HG03354 (cell line): ENCODE measurements at regions not wholly inside any gene's neighbourhood (a gene's known extent, or its start where the extent isn't known, plus 50 kb on each side); places are given as distances from the start of the nearest gene placed in this dataset.

Experiments
- ATAC-seq: cut with Tn5 transposase; IDR thresholded peaks from one replicate; pipeline ENCODE4 v1.9.1; 2021; ENCODE audit warnings: mild to moderate bottlenecking; ENCODE audit not compliant: unreplicated experiment, poor library complexity, severe bottlenecking

DNA sequence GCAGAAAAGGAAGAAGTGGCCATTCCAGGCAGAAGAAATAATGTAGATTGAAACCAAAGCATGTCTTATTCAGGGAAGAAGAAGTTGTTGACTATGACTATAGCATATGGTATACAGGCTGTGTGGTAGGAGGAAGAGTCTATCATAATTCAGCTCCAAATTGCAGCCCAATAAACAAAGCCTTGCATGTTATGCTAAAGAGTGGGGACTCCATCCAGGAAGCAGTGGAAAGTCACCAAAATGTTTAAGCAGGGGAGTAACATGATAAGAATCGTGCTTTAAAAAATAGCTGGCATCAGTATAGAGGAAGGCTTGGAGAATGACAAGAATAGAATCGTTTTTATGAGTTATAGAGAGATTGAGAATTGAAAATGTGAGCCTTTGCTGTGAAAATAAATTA lies 213.3 kb upstream of the ADGRL2 start:
- no peak for ATAC-seq

DNA sequence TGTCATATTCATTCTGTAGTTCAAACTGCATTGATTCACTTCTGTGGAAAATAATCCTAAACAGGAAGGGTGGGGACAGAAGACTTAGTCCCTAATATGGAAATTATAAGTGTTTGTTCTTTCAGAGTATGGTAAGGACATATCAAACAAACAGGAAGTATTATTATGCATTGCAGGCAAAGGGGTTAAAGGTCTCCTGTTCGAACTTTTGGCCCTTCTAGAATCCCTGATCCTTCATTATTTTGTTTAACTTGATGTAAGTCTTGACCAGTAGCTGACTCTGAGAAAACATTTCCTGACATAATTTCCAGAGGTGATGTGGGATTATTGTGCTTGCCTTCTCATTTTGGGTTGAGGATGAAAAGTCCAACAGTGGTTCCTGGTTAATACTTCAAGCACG lies 215.4 kb upstream of the ADGRL2 start:
- no peak for ATAC-seq

DNA sequence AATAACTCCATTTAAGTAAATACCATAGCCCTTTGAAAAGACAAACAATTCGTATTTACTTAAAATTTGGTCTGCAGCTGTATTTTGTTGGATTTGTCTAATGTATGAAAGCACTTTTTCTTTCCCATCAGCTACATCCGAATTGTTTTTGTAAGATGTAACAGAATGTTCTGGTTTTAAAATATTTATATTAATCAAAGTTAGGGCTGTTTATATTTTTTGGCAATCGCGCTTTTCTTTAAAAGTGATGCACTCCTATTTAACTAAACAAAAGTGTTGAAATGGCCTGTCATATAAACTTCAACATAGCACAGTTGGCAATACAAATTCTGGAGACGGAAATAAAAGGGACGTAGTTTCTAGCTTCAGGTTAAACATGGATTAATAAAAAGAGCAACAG lies 216.3 kb upstream of the ADGRL2 start:
- no peak for ATAC-seq

DNA sequence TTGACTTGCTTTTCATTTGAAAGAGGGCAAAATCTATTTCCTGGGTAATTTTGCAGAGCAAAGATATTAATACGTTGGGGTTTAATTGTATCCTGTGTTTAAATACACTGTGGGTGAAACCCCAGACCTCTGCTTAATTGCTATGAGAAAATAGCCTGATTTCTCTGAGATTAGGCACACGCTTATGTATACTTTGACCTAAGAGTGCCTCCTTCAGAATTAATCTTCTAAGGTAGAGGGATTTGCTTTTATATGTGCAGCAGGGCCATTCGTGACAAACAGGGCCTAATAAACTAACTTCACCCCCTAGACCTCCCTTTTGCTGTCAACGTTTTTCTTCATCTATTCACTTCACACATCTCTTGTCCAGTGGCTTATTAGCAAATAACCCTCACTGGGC lies 216.9 kb upstream of the ADGRL2 start:
- no peak for ATAC-seq

DNA sequence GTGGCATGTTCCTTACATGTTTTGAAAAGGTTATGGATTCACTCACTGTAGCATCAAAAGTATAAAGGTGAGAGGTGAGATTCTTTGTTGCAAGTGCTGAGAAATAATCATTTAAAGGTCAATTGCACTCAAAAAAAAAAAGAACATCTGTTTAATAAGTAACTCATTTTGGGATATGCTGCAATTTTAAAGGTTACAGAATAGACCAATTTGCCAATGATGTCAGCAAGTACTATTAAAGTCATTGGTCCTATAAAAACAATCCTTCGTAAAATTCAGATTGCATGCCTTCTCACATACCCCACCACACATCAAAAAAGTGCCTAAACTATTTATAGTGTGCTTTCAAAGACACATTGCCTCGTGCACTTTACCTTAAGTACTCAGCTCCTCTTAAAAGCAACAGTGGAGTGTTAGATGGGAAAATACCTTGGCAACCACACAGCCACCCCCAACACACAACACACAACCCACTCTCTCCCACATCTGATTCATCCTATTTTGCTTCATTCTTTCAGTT lies 218.2 kb upstream of the ADGRL2 start:
- no peak for ATAC-seq

DNA sequence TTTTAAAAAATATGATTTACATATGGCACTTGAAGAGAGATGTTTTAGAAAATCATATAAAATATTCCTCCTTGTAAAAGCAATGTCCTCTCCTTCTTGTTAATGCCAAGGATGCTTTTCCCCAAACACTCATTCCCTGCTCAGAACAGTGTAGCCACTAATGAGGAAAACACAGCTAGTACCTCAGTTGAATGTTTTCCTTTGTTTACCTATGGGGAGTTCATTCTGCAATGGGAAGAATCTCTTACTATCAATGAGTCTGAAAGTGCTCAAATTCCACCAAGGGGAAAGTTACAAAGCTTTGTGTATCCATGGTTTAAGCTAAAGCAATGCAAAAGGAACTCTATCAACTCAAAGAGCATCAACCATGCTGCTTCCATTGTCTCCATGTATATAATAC lies 221.9 kb upstream of the ADGRL2 start:
- no peak for ATAC-seq

DNA sequence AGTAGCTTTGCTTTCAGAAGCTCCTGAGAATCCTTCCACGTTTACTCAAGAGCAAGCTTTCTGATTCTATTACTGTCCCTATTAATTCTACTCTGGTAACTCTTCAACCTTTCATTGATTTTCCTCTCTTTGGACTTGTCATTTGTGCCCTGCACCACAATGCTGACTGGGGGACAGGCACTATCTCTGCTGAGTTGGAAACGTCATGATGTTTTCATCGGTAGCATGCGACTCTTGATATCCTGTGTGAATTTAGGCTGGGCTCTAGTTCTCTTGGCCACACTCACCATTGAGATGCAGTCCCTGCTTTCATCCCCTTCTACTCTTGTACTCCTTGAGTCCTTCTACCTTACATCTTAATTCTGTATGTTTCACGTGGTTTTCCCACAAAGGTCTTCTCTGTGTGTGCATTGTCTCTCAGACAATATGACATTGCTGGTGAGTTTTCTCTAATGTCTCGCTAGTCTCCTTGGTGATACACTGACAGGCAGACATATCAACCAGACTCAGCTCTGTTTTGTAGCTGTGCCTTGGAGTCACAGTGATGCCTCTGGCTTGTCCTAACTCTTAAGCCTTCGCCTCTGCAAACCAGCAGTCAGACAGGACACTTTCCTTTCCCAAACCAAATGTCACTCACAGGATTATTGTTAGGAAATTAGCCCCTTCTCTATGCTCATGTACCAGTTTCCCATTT lies 223.6 kb upstream of the ADGRL2 start:
- ATAC-seq = no peak

DNA sequence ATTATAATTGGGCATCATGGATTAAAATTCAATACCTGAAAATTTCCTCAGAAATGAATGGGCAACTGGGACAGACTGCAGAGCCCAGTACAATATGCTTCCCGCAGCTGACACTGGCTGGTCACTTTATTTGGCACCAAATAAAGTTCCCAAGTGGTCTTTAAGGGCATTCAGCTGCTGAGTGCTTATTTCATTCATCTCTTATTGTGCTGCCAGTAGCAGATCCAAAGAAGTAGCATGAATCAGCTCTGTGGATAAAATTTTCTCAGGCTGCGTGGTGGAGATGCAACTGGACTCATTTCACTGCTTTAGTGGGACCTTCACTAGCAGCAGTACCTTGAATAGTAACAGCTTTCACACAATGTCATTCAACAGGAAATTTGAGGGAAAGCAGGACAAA lies 226.3 kb upstream of the ADGRL2 start:
- no peak for ATAC-seq

DNA sequence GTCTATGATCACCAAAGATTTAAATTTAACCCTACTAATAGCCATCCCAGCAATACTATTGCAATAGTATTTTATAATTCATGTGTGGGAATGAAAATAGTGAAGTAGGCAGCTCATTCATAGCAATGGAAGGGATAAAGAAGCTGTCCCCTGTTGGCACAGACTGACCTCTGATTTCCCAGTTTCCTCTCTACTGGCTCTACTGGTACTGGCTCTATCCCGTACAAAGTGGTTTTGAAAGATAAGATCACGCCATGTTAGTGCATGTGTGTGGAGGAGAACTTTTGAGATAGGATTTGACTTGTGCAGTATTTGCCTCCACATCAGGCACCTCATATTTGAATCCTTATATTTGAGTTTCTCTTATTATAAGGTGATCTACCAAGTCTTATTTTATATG lies 227.3 kb upstream of the ADGRL2 start:
- no peak for ATAC-seq

DNA sequence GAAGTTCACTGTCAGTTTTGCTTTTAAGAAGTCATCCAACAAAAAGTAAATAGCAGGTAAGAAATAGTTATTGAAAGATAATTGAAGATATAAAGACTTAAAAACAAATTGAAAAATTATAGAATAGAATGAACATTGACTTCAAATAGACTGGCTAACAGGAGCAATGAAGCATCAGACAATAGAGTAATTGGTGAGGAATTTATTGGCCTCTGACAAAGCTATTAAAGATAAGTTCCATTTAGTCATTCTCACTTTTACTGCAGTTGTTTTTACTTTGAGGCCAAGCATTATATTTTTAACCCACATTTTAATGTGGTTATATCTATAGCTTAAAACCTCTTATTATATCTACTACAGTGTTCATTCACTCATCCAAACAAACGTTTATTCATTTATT lies 228.8 kb upstream of the ADGRL2 start:
- no peak for ATAC-seq

DNA sequence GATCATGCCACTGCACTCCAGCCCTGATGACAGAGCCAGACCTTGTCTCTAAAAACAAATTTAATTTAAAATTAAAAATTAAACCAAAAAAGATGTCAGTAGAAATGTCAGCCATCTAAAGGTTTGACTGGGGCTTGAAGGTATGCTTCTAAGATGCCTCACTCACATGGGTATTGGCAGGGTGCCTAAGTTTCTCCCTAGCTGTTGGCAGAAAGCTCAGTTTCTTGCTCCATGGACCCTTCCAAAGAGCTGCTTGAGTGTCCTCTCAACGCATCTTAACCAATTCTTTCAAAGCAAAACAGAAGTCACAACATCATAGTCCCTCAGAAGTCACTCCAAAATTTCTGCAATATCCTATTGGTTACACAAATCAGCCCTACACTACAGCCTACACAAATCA lies 231.0 kb upstream of the ADGRL2 start:
- ATAC-seq = no peak

DNA sequence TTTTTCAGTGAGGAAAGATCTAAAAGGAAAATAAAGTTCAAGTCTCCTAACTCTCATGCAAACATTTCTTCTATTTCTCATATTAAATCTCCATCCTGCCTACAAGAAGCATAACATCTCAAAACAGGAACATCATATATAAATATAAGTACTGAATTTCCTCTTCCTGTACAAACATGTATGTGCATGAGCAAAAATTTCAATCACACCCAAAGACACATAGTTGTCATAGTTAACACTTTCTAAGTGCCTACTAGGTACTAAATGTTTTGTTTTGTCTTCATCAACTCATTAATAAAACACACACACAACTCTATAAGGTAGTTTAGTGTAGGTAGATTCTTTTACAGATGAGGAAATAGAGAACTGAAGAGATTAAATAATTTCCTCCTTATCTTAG lies 237.1 kb upstream of the ADGRL2 start:
- no peak for ATAC-seq

DNA sequence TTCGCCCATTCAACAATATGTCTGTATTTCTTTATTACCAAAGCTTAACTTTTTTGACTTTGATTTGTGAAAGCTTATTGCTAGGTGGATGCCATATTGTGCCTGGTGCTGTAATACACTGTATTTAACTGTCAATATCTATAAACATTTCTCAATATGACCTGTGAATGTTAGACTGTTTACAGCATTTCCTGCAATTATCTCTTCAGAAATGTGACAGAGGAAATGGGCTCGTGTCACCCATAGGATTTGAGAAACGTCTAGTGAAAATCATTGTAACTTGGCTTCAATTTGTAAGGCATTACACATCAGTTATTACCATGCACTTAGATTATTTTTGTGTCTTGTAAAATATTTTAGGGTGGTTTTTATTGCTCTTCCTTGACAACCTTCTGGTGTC lies 237.8 kb upstream of the ADGRL2 start:
- ATAC-seq = no peak

DNA sequence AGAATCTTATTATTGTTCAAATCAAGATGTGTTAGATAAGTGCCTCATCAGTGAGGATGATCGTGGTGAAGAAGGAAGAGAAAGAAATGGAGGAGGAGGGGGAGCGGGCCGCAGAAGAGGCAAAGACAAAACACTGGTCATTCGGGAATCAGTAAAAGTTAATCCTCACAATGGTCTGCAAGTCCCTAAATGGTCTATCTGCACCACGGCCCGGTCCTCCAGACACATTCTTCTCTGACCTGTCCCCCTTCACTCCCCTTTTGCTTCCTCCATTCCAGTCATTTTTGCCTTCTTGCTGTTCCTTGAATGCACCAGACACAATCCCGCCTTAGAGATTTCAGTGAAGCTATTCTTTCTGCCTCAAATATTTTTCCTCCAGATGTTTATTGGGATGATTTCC lies 240.1 kb upstream of the ADGRL2 start:
- no peak for ATAC-seq

DNA sequence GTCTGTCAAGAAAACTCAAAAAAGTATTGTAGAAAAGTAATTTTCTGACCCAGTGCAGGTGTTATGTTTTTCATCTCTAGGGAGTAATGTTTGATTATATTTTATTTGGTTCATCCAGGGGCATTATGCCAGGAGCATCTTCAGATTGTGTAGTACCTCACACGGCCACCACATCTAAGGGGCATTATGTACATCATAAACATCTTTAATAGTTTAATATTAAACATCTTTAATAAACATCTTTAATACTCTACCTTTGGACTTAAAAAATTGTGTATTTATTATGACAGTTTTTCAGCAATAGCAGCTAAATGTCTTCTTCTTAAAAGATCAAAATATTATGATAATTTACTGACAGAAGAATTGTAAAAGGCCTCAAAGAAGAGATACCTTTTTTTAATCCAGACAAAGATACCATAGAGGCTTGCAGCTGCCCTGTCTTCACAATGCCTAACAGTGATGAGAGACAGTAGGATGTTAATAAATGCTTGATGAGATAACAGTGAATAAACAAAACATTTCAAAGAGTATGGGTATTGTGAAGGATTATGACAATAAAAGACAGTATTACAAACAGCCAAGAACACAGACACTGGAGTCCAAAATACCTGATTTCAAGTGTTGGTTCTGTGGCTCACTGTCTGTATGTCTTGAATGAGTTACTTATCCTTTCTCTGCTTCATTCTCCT lies 240.9 kb upstream of the ADGRL2 start:
- ATAC-seq = no peak

DNA sequence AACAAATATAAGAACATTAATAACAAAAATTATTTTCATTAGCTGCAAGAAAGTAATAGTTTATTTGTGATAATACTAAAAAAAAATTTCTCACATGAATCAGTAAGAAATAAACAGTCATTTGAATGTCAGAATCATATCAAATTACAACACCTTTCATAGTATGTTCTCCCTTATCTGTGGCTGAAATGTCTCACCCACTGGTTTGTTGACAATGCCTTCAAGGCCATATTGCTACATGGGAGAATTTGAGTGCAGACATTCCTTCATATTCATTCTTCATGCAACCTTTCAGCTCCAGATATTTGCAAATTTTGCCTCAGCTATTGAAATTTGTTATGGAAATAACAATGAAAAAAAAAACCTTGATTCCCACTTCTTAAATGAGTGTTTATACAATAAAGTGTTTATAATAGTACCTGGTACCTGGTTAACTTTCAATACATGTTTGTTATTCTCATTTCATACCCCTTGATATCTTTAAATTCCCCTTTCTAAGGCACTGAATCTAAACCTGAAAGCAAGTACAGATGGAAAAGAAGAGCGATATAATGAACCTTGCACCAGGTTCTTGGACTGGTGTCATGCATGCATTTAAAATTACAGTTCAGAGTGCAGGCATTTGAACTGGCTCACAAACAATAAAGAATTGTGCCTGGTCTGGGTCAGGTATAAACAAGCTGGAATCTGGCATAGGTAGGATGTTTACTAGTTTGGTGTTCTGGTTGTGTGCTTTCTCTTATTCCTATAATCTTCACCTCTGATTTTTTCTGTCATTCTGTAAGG lies 242.2 kb upstream of the ADGRL2 start:
- no peak for ATAC-seq

DNA sequence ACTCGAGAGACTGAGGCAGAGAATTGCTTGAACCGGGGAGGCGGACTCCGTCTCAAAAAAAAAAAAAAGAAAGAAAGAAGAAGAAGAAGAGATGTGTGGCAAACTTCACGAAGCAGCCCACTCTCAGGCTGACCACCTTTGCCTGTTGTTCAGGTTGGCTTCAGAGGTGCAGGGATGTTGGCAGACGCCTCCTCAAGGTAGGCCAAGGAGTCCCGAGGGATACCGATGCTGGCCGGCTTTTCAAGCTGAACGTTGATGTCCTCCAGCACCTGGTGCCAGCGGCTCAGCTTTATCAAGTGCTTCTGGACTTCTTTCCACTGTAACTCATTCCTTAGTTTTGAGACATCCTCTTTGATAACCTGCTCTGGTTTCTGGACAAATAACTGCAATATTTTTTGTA lies 243.8 kb upstream of the ADGRL2 start:
- ATAC-seq = no peak

DNA sequence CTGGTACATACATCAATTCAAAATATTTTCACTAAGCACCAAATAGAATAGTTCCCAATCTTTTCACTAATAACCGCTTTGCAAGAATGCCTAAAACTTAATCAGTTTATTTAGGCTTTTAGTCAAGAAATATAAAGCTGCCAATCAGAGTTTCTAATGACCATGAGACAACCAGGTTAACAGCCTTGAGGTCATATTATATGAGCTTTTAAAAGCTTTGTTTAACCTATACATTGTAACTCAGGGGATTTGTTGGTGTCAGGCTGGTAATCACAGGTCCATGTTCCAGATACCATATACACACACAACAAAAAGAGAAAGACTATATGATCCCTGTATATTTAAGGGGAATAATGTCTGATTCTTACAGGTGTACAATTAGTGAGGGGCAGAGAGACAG lies 246.2 kb upstream of the ADGRL2 start:
- ATAC-seq = no peak

DNA sequence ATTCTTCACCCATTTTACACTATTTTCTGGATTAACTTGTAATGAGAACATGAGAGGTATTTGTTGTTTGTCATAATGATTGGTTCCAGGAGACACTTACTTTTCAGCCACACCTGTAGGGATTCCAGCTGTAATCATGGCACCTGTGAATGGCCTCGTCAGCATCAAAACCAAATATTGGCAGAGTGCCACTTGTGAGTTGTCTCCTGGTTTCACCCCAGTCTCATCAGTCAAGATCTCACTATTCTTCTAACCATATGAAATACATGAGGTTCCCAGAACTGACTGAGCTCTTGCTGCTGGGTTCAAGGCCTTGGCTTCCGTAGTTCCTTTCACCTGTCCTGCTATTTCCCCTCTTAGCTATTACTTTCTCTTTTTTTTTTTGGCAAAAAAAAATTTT lies 246.6 kb upstream of the ADGRL2 start:
- no peak for ATAC-seq

DNA sequence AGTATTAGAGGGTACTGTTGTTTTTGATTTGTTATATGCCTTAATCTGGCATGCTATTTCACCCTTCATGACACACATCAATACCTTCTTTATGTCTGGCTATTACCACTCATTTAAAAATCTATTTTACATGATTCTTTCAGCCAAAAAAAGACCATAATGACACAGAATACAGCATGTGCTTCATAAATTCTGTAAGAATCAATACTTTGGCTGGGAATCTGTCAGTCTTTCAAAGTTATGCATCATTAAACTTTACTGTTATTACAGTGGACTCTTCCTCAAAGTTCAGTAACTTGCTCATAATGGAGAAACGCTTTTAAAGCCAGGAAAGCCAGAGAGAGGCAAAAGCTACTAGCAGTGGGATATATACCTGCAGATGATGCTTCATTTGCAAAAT lies 247.2 kb upstream of the ADGRL2 start:
- ATAC-seq = no peak

DNA sequence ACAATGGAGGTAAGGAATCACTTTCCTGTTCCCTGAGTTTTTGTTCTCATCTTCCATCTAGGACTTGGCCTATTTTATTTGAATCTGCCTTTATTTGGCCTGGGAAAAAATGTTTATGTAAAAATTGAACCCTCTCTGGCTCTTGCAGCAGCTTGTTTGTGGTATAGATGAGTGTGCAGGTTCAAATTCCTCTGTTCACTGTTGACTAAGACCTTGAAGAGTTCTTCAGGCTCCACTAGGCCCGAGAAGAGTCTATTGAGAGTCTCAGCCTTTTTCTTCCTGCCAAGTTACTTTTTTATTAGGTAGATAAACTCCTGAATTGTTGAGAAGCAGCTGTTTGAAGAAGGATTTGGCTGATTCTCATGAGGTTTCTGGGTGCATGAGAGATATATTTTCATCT lies 248.8 kb upstream of the ADGRL2 start:
- no peak for ATAC-seq
